Activated CD4-positive, alpha-beta T cell treated with anti-CD3 and anti-CD28 coated beads, Interleukin-2, Interleukin-6, amounts not matched to agents 100 ng/mL and 50 ng/mL, durations not matched to agents 16 hours and 8 hours (primary cell): ENCODE measurements at regions not wholly inside any gene's neighbourhood (a gene's known extent, or its start where the extent isn't known, plus 50 kb on each side); places are given as distances from the start of the nearest gene placed in this dataset.
"Not testable (repeated sequence)": the region's sequence is repeated elsewhere in the genome, so short reads cannot be mapped to it uniquely, and the experiment has no call there.

Experiments used
- DNase-seq: peaks from one replicate; pipeline ENCODE4 v3.0.0-alpha.2; 2020

DNA sequence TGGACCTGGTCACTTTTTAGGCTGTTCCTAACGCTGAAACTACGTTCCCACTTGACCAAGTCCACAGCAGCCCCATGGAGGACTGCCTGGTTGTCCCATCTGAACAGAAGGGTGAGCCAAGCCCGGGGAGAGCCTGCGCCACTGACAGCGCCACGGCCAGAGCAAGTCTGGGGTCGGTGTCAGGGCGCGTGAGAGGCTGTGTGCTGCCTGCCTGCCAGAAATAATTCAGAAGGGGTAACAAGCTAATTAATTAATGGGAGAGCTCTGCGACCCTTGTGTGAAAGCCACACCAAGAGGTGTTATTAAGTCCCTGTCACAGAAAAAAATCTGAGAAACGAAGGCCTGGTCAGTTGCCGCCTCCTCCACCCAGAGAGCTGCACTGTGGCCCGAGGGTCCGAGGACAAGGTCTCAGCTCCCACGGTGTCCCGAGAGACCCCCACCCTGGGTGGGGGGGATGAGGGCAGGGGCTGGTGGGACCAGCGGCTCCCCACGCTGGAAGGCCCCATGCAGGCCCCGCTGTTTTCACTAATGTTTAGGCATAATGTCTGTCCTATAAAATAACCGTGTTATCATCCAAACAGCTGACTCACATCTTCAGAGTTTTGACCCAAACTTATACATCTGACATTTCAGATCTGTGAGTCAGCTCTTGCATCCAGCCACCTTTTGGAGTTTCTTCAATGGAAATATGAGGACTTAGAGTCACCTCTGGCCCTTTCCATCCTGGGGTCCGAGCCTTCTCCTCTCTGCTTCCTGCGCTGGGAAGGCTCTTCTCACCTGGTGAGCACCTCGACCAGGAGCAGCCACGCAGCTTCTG is 58.5 kb downstream of the DLL1 start:
- DNase-seq, result no peak

DNA sequence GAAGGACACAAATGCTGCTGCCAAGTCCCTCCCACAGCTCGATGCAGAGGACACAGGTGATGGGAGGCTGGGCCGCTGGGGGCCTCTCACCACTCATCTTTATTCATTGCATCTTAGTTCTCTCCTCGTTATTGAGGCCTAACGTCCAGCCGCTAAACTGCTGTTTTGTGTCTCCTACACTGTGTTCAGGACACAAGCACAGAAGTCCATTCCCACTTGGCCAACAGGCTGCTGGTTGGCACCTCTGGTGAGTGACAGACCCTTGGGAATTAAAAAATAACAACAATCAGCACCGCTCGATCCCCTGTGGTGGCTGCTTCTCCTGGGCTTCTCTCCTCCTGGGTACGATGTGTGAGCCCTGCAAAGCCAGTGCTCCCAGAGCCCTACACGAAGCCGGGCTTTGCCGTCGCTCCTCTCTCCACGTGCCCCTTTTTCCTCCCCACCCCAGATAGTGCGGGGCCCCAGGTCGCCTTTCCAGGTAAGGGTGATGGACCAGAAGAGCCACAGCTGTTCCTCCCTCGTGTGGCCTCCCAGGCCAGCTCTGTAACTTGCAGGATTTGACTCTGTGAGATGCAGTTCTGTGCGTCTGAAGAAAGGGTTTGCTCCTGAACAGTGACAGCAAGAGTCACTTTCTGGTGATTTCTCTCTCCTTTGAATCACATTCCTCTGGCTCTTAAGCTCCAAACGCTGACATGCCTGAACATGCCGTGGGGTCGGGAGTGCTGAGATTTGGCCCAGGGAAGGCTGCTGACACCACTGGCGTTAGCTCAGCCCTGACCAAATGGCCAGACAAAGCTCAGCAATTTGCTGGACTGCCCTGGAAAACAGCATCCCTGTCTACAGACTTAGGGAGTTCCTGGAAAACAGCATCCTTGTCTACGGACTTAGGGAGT is 59.3 kb downstream of the DLL1 start:
- no peak for DNase-seq

GRCh38 chr6:170230520-170231292 is 60.2 kb downstream of the DLL1 start:
- no peak for DNase-seq

DNA sequence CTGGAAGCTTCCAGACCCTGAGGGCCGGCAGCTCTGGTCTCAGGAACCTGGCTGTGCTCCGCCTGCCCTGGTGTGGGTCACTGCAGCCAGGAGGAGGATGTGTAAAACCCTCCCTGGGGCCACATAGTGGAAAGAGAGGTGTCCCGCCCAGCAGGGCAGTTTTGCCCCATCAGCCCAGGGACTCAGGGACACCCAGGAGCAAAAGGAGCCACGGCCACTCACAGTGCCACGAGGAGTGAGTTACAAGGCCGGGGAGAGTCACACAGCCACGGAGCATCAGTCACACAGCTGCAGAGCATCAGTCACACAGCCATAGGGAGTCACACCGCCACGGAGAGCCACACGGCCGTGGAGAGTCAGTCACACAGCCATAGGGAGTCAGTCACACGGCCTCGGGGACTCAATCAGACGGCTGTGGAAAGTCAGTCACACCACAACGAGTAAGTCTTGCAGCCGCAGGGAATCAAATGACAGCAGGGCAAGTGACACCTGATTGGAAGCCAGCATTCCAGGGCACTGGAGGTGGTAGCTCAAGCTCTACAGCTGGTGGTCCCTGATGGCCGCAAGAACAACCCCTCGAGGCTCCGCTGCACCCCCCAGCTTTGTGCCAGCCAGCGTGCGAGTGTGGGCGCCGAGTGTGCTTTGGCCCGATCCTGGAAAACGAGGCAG is 60.9 kb downstream of the DLL1 start:
- no peak for DNase-seq

GRCh38 chr6:170229396-170229795 is 61.5 kb downstream of the DLL1 start:
- DNase-seq, result no peak

- DNase-seq, result no peak
Observed at GRCh38 chr6:170228946-170229310, 62.0 kb downstream of the DLL1 start.

DNA sequence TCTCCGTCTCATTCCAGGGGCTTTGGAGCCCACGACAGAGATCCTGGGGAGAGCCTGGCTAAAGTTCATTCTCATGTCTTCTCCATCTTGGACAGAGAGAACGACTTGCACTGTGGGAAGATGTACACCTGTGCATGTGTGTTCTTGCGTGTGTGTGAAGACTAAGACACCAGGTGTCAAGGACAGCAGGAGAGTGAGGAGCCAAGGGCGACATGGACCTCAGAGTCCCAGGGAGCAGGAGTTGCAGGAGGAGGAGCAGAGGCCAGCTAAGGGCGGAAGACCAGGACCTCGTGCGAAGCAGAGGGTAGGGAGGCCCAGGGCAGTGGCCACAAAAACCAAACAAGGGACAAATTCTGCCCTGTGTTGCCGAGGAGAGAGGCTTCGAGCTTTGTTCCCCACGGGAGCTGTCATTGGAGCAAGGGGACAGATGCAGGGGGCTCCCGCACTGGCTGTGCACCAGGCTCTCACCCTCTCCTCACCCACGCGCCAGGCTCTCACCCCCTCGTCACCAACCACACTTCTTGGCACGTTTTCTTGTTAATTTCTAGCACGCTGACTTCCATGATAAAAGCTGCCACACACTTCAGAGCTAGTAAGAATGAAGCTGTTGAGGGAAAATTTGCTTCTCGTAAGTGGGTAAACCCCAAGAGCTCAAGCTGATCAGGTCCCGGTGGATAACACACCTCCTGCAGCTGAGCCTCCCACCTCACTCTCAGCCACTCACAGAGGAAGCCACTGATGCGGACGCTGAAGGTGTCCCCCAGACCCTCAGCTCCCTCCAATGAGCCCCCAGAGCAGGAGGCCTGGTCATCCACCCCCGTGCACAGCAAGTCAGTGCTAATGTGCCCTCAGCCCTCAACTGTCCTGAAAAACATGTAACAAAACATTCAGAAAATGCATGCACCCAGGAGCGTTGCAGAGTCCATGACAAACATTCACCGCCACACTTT is 62.6 kb downstream of the DLL1 start:
- no peak for DNase-seq

- DNase-seq, result no peak
Observed at GRCh38 chr6:170227521-170227983, 63.3 kb downstream of the DLL1 start.

DNA sequence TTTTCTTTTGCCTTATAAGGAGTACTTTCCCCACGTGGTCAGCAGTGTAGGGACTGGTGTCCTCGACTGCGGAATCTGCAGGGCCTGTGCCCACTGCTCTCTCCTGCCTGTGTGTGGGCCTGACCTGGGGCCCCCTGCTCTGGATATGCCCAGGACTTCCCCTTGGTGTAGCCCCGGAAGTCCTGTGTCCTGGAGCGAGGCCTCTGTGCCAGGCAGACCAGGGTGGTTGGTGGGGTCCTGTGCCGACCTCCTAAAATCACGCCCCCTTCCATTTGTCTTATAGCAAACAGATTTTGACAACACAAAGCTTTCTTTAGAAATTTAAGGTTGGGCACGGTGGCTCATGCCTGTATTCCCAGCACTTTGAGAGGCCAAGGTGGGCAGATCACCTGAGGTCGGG is 64.2 kb downstream of the DLL1 start:
- DNase-seq, result no peak

GRCh38 chr6:170225852-170226417 is 64.9 kb downstream of the DLL1 start:
- no peak for DNase-seq

- DNase-seq, result no peak
Observed at GRCh38 chr6:170224694-170225660, 65.9 kb downstream of the DLL1 start.

GRCh38 chr6:170223718-170224693 is 66.9 kb downstream of the DLL1 start:
- no peak for DNase-seq

GRCh38 chr6:170222498-170223471 is 68.1 kb downstream of the DLL1 start:
- no peak for DNase-seq

- DNase-seq, result no peak
Observed at GRCh38 chr6:170221753-170222400, 69.0 kb downstream of the DLL1 start.

DNA sequence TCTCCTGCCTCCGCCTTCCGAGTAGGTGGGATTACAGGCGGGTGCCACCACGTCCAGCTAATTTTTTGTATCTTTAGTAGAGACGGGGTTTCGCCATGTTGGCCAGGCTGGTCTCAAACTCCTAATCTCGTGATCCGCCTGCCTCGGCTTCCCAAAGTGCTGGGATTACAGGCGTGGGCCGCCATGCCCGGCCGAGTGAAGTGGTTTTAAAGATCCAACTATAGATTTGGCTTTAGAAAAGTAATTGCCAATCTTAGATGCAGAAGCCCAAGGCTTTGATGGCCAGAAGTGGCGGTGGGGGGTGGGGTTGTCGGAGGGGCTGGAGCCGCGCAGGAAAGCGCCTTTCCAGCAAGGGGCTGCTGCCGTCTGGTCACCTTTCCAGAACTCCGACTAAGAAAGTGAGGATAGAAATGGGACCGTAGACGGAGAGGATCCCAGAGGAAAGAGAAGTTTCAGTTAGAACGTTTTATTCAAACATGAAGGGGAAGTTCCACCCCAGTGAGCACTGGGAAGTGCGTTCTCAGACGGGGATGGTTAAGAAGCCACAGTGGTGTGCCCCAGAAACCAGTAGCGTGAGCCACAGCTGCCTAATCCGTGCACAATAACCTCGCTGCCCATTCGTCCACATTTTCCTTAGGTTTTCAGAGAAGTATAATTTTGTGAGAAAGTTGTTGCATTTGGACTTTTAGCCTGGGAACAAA is 69.7 kb downstream of the DLL1 start:
- DNase-seq, result no peak

- DNase-seq, result not testable (repeated sequence)
Observed at GRCh38 chr6:170213637-170214018, 77.2 kb downstream of the DLL1 start.
